NB4 (cell line): ENCODE measurements at regions not wholly inside any gene's neighbourhood (a gene's known extent, or its start where the extent isn't known, plus 50 kb on each side); places are given as distances from the start of the nearest gene placed in this dataset.

Experiments used
- TF ChIP-seq, protein P1 (sequence below): IDR thresholded peaks from one replicate; pipeline ENCODE4 v1.5.1; 2012; ENCODE audit warnings: low read depth, low read length
- TF ChIP-seq, protein P2 (sequence below): IDR thresholded peaks from 2 replicates; pipeline ENCODE4 v1.6.1; 2011; ENCODE audit warnings: low read depth, low read length

GRCh38 chr2:220786216-220786615 is 785.9 kb downstream of the EPHA4 start:
- TF ChIP-seq, protein P1, sequence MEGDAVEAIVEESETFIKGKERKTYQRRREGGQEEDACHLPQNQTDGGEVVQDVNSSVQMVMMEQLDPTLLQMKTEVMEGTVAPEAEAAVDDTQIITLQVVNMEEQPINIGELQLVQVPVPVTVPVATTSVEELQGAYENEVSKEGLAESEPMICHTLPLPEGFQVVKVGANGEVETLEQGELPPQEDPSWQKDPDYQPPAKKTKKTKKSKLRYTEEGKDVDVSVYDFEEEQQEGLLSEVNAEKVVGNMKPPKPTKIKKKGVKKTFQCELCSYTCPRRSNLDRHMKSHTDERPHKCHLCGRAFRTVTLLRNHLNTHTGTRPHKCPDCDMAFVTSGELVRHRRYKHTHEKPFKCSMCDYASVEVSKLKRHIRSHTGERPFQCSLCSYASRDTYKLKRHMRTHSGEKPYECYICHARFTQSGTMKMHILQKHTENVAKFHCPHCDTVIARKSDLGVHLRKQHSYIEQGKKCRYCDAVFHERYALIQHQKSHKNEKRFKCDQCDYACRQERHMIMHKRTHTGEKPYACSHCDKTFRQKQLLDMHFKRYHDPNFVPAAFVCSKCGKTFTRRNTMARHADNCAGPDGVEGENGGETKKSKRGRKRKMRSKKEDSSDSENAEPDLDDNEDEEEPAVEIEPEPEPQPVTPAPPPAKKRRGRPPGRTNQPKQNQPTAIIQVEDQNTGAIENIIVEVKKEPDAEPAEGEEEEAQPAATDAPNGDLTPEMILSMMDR, result no peak
- TF ChIP-seq, protein P2, sequence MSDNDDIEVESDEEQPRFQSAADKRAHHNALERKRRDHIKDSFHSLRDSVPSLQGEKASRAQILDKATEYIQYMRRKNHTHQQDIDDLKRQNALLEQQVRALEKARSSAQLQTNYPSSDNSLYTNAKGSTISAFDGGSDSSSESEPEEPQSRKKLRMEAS, result no peak
